ENCODE measurements at regions not wholly inside any gene's neighbourhood (a gene's known extent, or its start where the extent isn't known, plus 50 kb on each side); places are given as distances from the start of the nearest gene placed in this dataset.
A peak's percentile ranks its signal among the peaks of the same experiment; 100 is the strongest.

- Histone ChIP-seq H3K27me3 (ENCODE audit: control insufficient read depth in 1 of 2, insufficient read depth in 2 of 2, low read length in 2 of 2) (no peaks in the 10 kb centered on the region), H3K36me3 (ENCODE audit: control insufficient read depth in 2 of 2, insufficient read depth in 2 of 2, low read length in 1 of 2) (no peaks in the 10 kb centered on the region), H3K4me3 (ENCODE audit: low read depth in 1 of 2, low read length in 2 of 2) (no peak overlapping the region), H3K27ac (ENCODE audit: low read depth in 2 of 2, low read length in 1 of 2) (peak overlapping the region in 1 of 2 donors; percentile 55), H3K4me1 (ENCODE audit: control insufficient read depth in 2 of 2, insufficient read depth in 2 of 2, low read length in 1 of 2) (no peaks in the 10 kb centered on the region), H3K9me3 (ENCODE audit: control insufficient read depth in 2 of 2, insufficient read depth in 1 of 2, low read depth in 1 of 2, low read length in 1 of 2) (no peaks in the 10 kb centered on the region)
- 34 to 39% methylated on average over 7 of the region's 7 CpGs for WGBS, 2 donors
Measured at GRCh38 chr7:46932676-46933424, 649.1 kb downstream of the TNS3 start.

GRCh38 chr7:46932306-46932675, 649.6 kb downstream of the TNS3 start:
- Histone ChIP-seq H3K36me3 (ENCODE audit: control insufficient read depth in 2 of 2, insufficient read depth in 2 of 2, low read length in 1 of 2) (no peaks in the 10 kb centered on the region), H3K4me1 (ENCODE audit: control insufficient read depth in 2 of 2, insufficient read depth in 2 of 2, low read length in 1 of 2) (no peaks in the 10 kb centered on the region), H3K9me3 (ENCODE audit: control insufficient read depth in 2 of 2, insufficient read depth in 1 of 2, low read depth in 1 of 2, low read length in 1 of 2) (no peaks in the 10 kb centered on the region), H3K27me3 (ENCODE audit: control insufficient read depth in 1 of 2, insufficient read depth in 2 of 2, low read length in 2 of 2) (no peaks in the 10 kb centered on the region), H3K4me3 (ENCODE audit: low read depth in 1 of 2, low read length in 2 of 2) (no peak overlapping the region), H3K27ac (ENCODE audit: low read depth in 2 of 2, low read length in 1 of 2) (no peak overlapping the region)
- 13 to 34% methylated on average over 1 of the region's 1 CpG for WGBS, 2 donors

- Histone ChIP-seq H3K27me3 (ENCODE audit: control insufficient read depth in 1 of 2, insufficient read depth in 2 of 2, low read length in 2 of 2) (no peaks in the 10 kb centered on the region), H3K4me1 (ENCODE audit: control insufficient read depth in 2 of 2, insufficient read depth in 2 of 2, low read length in 1 of 2) (no peaks in the 10 kb centered on the region), H3K36me3 (ENCODE audit: control insufficient read depth in 2 of 2, insufficient read depth in 2 of 2, low read length in 1 of 2) (no peaks in the 10 kb centered on the region), H3K9me3 (ENCODE audit: control insufficient read depth in 2 of 2, insufficient read depth in 1 of 2, low read depth in 1 of 2, low read length in 1 of 2) (no peaks in the 10 kb centered on the region), H3K27ac (ENCODE audit: low read depth in 2 of 2, low read length in 1 of 2) (no peak overlapping the region), H3K4me3 (ENCODE audit: low read depth in 1 of 2, low read length in 2 of 2) (no peak overlapping the region)
- WGBS, 2 donors: 54 to 71% methylated on average over 3 of the region's 3 CpGs
Measured at GRCh38 chr7:46930366-46930765, 651.5 kb downstream of the TNS3 start.

- Histone ChIP-seq H3K9me3 (ENCODE audit: control insufficient read depth in 2 of 2, insufficient read depth in 1 of 2, low read depth in 1 of 2, low read length in 1 of 2) (no peaks in the 10 kb centered on the region), H3K4me1 (ENCODE audit: control insufficient read depth in 2 of 2, insufficient read depth in 2 of 2, low read length in 1 of 2) (no peaks in the 10 kb centered on the region), H3K36me3 (ENCODE audit: control insufficient read depth in 2 of 2, insufficient read depth in 2 of 2, low read length in 1 of 2) (no peaks in the 10 kb centered on the region), H3K27me3 (ENCODE audit: control insufficient read depth in 1 of 2, insufficient read depth in 2 of 2, low read length in 2 of 2) (no peaks in the 10 kb centered on the region), H3K27ac (ENCODE audit: low read depth in 2 of 2, low read length in 1 of 2) (no peak overlapping the region), H3K4me3 (ENCODE audit: low read depth in 1 of 2, low read length in 2 of 2) (no peak overlapping the region)
Measured at GRCh38 chr7:46929359-46929758, 652.6 kb downstream of the TNS3 start.

- WGBS, 2 donors: 47 to 54% methylated on average over 4 of the region's 4 CpGs
- no peaks in the 10 kb centered on the region for H3K4me1 ChIP-seq (ENCODE audit: control insufficient read depth in 2 of 2, insufficient read depth in 2 of 2, low read length in 1 of 2)
- no peaks in the 10 kb centered on the region for H3K9me3 ChIP-seq (ENCODE audit: control insufficient read depth in 2 of 2, insufficient read depth in 1 of 2, low read depth in 1 of 2, low read length in 1 of 2)
Measured at GRCh38 chr7:46928719-46929118, 653.2 kb downstream of the TNS3 start.

GRCh38 chr7:46927131-46927810, 654.6 kb downstream of the TNS3 start:
- WGBS, 2 donors: 84 to 92% methylated on average over 4 of the region's 4 CpGs
- Histone ChIP-seq H3K9me3 (ENCODE audit: control insufficient read depth in 2 of 2, insufficient read depth in 1 of 2, low read depth in 1 of 2, low read length in 1 of 2) (no peaks in the 10 kb centered on the region), H3K27ac (ENCODE audit: low read depth in 2 of 2, low read length in 1 of 2) (no peak overlapping the region), H3K36me3 (ENCODE audit: control insufficient read depth in 2 of 2, insufficient read depth in 2 of 2, low read length in 1 of 2) (no peaks in the 10 kb centered on the region), H3K4me1 (ENCODE audit: control insufficient read depth in 2 of 2, insufficient read depth in 2 of 2, low read length in 1 of 2) (no peaks in the 10 kb centered on the region), H3K27me3 (ENCODE audit: control insufficient read depth in 1 of 2, insufficient read depth in 2 of 2, low read length in 2 of 2) (no peaks in the 10 kb centered on the region), H3K4me3 (ENCODE audit: low read depth in 1 of 2, low read length in 2 of 2) (no peak overlapping the region)

More at GRCh38 chr7:46928719-46929118, 653.2 kb downstream of the TNS3 start:
- Histone ChIP-seq H3K27me3 (ENCODE audit: control insufficient read depth in 1 of 2, insufficient read depth in 2 of 2, low read length in 2 of 2) (no peaks in the 10 kb centered on the region), H3K36me3 (ENCODE audit: control insufficient read depth in 2 of 2, insufficient read depth in 2 of 2, low read length in 1 of 2) (no peaks in the 10 kb centered on the region), H3K27ac (ENCODE audit: low read depth in 2 of 2, low read length in 1 of 2) (no peak overlapping the region), H3K4me3 (ENCODE audit: low read depth in 1 of 2, low read length in 2 of 2) (no peak overlapping the region)

GRCh38 chr7:46916581-46916980, 665.3 kb downstream of the TNS3 start:
- H3K4me1 ChIP-seq (ENCODE audit: control insufficient read depth in 2 of 2, insufficient read depth in 2 of 2, low read length in 1 of 2): no peaks in the 10 kb centered on the region
- no peaks in the 10 kb centered on the region for H3K9me3 ChIP-seq (ENCODE audit: control insufficient read depth in 2 of 2, insufficient read depth in 1 of 2, low read depth in 1 of 2, low read length in 1 of 2)
- WGBS, 2 donors: 70 to 72% methylated on average over 2 of the region's 2 CpGs
- H3K4me3 ChIP-seq (ENCODE audit: low read depth in 1 of 2, low read length in 2 of 2): no peak overlapping the region
- H3K27ac ChIP-seq (ENCODE audit: low read depth in 2 of 2, low read length in 1 of 2): no peak overlapping the region
- H3K27me3 ChIP-seq (ENCODE audit: control insufficient read depth in 1 of 2, insufficient read depth in 2 of 2, low read length in 2 of 2): no peaks in the 10 kb centered on the region
- no peaks in the 10 kb centered on the region for H3K36me3 ChIP-seq (ENCODE audit: control insufficient read depth in 2 of 2, insufficient read depth in 2 of 2, low read length in 1 of 2)

- H3K4me1 ChIP-seq (ENCODE audit: control insufficient read depth in 2 of 2, insufficient read depth in 2 of 2, low read length in 1 of 2): no peaks in the 10 kb centered on the region
- WGBS, 2 donors: 60 to 63% methylated on average over 2 of the region's 2 CpGs
- H3K27me3 ChIP-seq (ENCODE audit: control insufficient read depth in 1 of 2, insufficient read depth in 2 of 2, low read length in 2 of 2): no peaks in the 10 kb centered on the region
- H3K27ac ChIP-seq (ENCODE audit: low read depth in 2 of 2, low read length in 1 of 2): no peak overlapping the region
- no peaks in the 10 kb centered on the region for H3K36me3 ChIP-seq (ENCODE audit: control insufficient read depth in 2 of 2, insufficient read depth in 2 of 2, low read length in 1 of 2)
- H3K9me3 ChIP-seq (ENCODE audit: control insufficient read depth in 2 of 2, insufficient read depth in 1 of 2, low read depth in 1 of 2, low read length in 1 of 2): no peaks in the 10 kb centered on the region
- no peak overlapping the region for H3K4me3 ChIP-seq (ENCODE audit: low read depth in 1 of 2, low read length in 2 of 2)
Measured at GRCh38 chr7:46912692-46913091, 669.2 kb downstream of the TNS3 start.

GRCh38 chr7:46909601-46910051, 672.3 kb downstream of the TNS3 start:
- no peaks in the 10 kb centered on the region for H3K4me1 ChIP-seq (ENCODE audit: control insufficient read depth in 2 of 2, insufficient read depth in 2 of 2, low read length in 1 of 2)
- WGBS, 2 donors: 43 to 57% methylated on average over 7 of the region's 7 CpGs
- H3K27me3 ChIP-seq (ENCODE audit: control insufficient read depth in 1 of 2, insufficient read depth in 2 of 2, low read length in 2 of 2): no peaks in the 10 kb centered on the region
- H3K27ac ChIP-seq (ENCODE audit: low read depth in 2 of 2, low read length in 1 of 2): no peak overlapping the region
- H3K4me3 ChIP-seq (ENCODE audit: low read depth in 1 of 2, low read length in 2 of 2): no peak overlapping the region
- H3K36me3 ChIP-seq (ENCODE audit: control insufficient read depth in 2 of 2, insufficient read depth in 2 of 2, low read length in 1 of 2): no peaks in the 10 kb centered on the region
- H3K9me3 ChIP-seq (ENCODE audit: control insufficient read depth in 2 of 2, insufficient read depth in 1 of 2, low read depth in 1 of 2, low read length in 1 of 2): no peaks in the 10 kb centered on the region

GRCh38 chr7:46908770-46909169, 673.1 kb downstream of the TNS3 start:
- Histone ChIP-seq H3K4me3 (ENCODE audit: low read depth in 1 of 2, low read length in 2 of 2) (no peak overlapping the region), H3K9me3 (ENCODE audit: control insufficient read depth in 2 of 2, insufficient read depth in 1 of 2, low read depth in 1 of 2, low read length in 1 of 2) (no peaks in the 10 kb centered on the region), H3K27ac (ENCODE audit: low read depth in 2 of 2, low read length in 1 of 2) (no peak overlapping the region), H3K4me1 (ENCODE audit: control insufficient read depth in 2 of 2, insufficient read depth in 2 of 2, low read length in 1 of 2) (no peaks in the 10 kb centered on the region), H3K27me3 (ENCODE audit: control insufficient read depth in 1 of 2, insufficient read depth in 2 of 2, low read length in 2 of 2) (no peaks in the 10 kb centered on the region), H3K36me3 (ENCODE audit: control insufficient read depth in 2 of 2, insufficient read depth in 2 of 2, low read length in 1 of 2) (no peaks in the 10 kb centered on the region)
- WGBS, 2 donors: 40 to 50% methylated on average over 1 of the region's 1 CpG

Data from esophagus (tissue), 2 donors.